RWPE2 (cell line): ENCODE measurements at regions not wholly inside any gene's neighbourhood (a gene's known extent, or its start where the extent isn't known, plus 50 kb on each side); places are given as distances from the start of the nearest gene placed in this dataset.

Experiments
- ATAC-seq: fragments of 200-7000 bp; cut with Tn5 transposase; 3 replicates; pipeline ENCODE4 v1.9.1; 2021; ENCODE audit warnings: low read depth
- DNase-seq: peaks from one replicate; pipeline ENCODE4 v3.0.0-alpha.2; 2020; ENCODE audit warnings: low spot score
- H3K27ac ChIP-seq: fragments of 450-650 bp; 2 replicates; pipeline ENCODE4 v1.5.1; 2017; ENCODE audit warnings: mild to moderate bottlenecking; ENCODE audit not compliant: poor library complexity, severe bottlenecking
- H3K27me3 ChIP-seq: fragments of 250-450 bp; sonication (Bioruptor Pico); 2 replicates; pipeline ENCODE4 v1.5.1; 2021; ENCODE audit warnings: mild to moderate bottlenecking, moderate library complexity; ENCODE audit not compliant: insufficient read depth, poor library complexity, severe bottlenecking
- H3K36me3 ChIP-seq: fragments of 250-450 bp; sonication (Bioruptor Pico); 2 replicates; pipeline ENCODE4 v1.5.1; 2020; ENCODE audit warnings: low read depth, mild to moderate bottlenecking, moderate library complexity
- H3K4me1 ChIP-seq: fragments of 250-450 bp; sonication (Bioruptor Pico); 2 replicates; pipeline ENCODE4 v1.5.1; 2021; ENCODE audit warnings: mild to moderate bottlenecking, moderate library complexity; ENCODE audit not compliant: insufficient read depth, poor library complexity, severe bottlenecking
- H3K4me3 ChIP-seq: fragments of 250-450 bp; sonication (Bioruptor Pico); 2 replicates; pipeline ENCODE4 v1.5.1; 2021; ENCODE audit warnings: mild to moderate bottlenecking, moderate library complexity; ENCODE audit not compliant: severe bottlenecking
- H3K9me3 ChIP-seq: fragments of 250-450 bp; sonication (Bioruptor Pico); 2 replicates; pipeline ENCODE4 v1.5.1; 2021; ENCODE audit warnings: mild to moderate bottlenecking, moderate library complexity; ENCODE audit not compliant: severe bottlenecking
- CTCF ChIP-seq: fragments of 450-650 bp; IDR thresholded peaks from one replicate; pipeline ENCODE4 v1.5.1; 2017; ENCODE audit warnings: mild to moderate bottlenecking, moderate library complexity; ENCODE audit not compliant: poor library complexity, severe bottlenecking

GRCh38 chr2:105634198-105634597 lies 110.5 kb upstream of the NCK2 start:
- no peak for TF ChIP-seq CTCF
- no peaks in the 10 kb centered on the region for H3K27me3 ChIP-seq
- no peak for ATAC-seq
- no peaks in the 10 kb centered on the region for H3K36me3 ChIP-seq
- no peak overlapping the region for H3K4me3 ChIP-seq
- no peaks in the 10 kb centered on the region for H3K9me3 ChIP-seq
- DNase-seq, result no peak
- no peak overlapping the region for H3K27ac ChIP-seq
- no peaks in the 10 kb centered on the region for H3K4me1 ChIP-seq

- Histone ChIP-seq H3K27ac (no peak overlapping the region), H3K9me3 (no peaks in the 10 kb centered on the region), H3K4me3 (no peak overlapping the region), H3K4me1 (no peaks in the 10 kb centered on the region), H3K27me3 (no peaks in the 10 kb centered on the region), H3K36me3 (no peaks in the 10 kb centered on the region)
- ATAC-seq (no peak), DNase-seq (no peak)
- TF ChIP-seq CTCF, result no peak
These were observed 112.8 kb upstream of the NCK2 start for GRCh38 chr2:105631922-105632321.

- Histone ChIP-seq H3K9me3 (no peaks in the 10 kb centered on the region), H3K36me3 (no peaks in the 10 kb centered on the region), H3K4me3 (no peak overlapping the region), H3K27me3 (no peaks in the 10 kb centered on the region), H3K27ac (no peak overlapping the region), H3K4me1 (no peaks in the 10 kb centered on the region)
- no peak for TF ChIP-seq CTCF
- ATAC-seq (no peak), DNase-seq (no peak)
These were observed 113.7 kb upstream of the NCK2 start for GRCh38 chr2:105631011-105631410.

GRCh38 chr2:105629634-105630033 lies 115.1 kb upstream of the NCK2 start:
- Histone ChIP-seq H3K4me1 (no peaks in the 10 kb centered on the region), H3K9me3 (no peaks in the 10 kb centered on the region), H3K4me3 (no peak overlapping the region), H3K27ac (no peak overlapping the region), H3K36me3 (no peaks in the 10 kb centered on the region), H3K27me3 (no peaks in the 10 kb centered on the region)
- TF ChIP-seq CTCF, result no peak
- ATAC-seq (no peak), DNase-seq (no peak)

GRCh38 chr2:105627534-105627933 lies 117.2 kb upstream of the NCK2 start:
- H3K4me3 ChIP-seq, result no peak overlapping the region
- ATAC-seq, result no peak
- no peak overlapping the region for H3K27ac ChIP-seq
- DNase-seq, result no peak
- no peak for TF ChIP-seq CTCF
- H3K27me3 ChIP-seq, result no peaks in the 10 kb centered on the region
- no peaks in the 10 kb centered on the region for H3K9me3 ChIP-seq
- H3K4me1 ChIP-seq, result no peaks in the 10 kb centered on the region
- no peaks in the 10 kb centered on the region for H3K36me3 ChIP-seq
